IPS-18a (cell line): ENCODE measurements at regions not wholly inside any gene's neighbourhood (a gene's known extent, or its start where the extent isn't known, plus 50 kb on each side); places are given as distances from the start of the nearest gene placed in this dataset.

Source experiments
- H3K27ac ChIP-seq: one replicate; pipeline ENCODE4 v1.5.1; 2013; ENCODE audit warnings: low read length
- H3K27me3 ChIP-seq: one replicate; pipeline ENCODE4 v1.6.1; 2013; ENCODE audit warnings: mild to moderate bottlenecking, low read length; ENCODE audit not compliant: control insufficient read depth, insufficient read depth
- H3K36me3 ChIP-seq: one replicate; pipeline ENCODE4 v1.6.1; 2013; ENCODE audit warnings: low read depth, low read length; ENCODE audit not compliant: control insufficient read depth
- H3K4me1 ChIP-seq: one replicate; pipeline ENCODE4 v1.6.1; 2013; ENCODE audit warnings: low read depth, low read length; ENCODE audit not compliant: control insufficient read depth
- H3K4me3 ChIP-seq: one replicate; pipeline ENCODE4 v1.5.1; 2013; ENCODE audit warnings: low read length
- H3K9ac ChIP-seq: one replicate; pipeline ENCODE4 v1.6.1; 2013; ENCODE audit warnings: mild to moderate bottlenecking, low read length, moderate library complexity
- H3K9me3 ChIP-seq: one replicate; pipeline ENCODE4 v1.6.1; 2013; ENCODE audit warnings: low read depth, low read length; ENCODE audit not compliant: control insufficient read depth

DNA sequence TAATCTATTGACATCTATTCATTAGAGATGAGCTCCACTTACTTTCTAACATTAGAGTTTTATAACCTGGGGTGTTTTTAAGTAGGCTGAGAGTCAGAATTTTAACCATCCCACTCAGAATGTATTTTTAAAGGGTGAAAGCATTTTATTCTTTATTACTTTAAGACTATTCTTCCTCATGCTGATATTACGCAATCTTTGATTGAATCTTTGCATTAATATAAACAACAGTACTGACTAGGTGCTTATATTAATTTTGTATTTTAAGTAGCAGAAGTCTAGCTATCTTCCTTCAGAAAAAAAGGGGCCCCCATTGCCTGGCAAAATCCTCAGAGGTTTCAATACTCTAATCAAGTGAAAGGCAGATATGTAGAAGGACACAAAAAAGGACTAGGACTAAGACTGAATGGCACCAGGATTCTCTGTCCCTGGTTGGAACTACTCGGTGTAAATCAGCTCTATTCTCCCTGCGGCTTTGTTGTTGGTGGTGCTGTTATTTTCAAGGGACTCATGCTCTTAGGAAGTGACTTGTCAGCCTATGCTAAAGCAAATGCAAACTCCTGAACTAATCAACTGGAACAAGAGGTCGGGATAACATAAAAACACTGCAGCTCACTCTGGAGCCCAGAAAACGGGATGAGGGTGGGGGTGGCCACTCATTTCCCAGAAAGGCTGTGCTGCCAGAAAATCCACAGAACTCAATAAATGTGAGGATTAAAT is 1324.4 kb downstream of the GRIK2 start:
- Histone ChIP-seq H3K4me3 (no peak overlapping the region), H3K9me3 (no peaks in the 10 kb centered on the region), H3K36me3 (no peaks in the 10 kb centered on the region), H3K27ac (no peak overlapping the region), H3K9ac (no peak overlapping the region), H3K27me3 (no peaks in the 10 kb centered on the region), H3K4me1 (peaks cover 3% of the 10 kb centered on the region)

- no peak overlapping the region for H3K9ac ChIP-seq
- H3K4me3 ChIP-seq = no peak overlapping the region
- no peaks in the 10 kb centered on the region for H3K36me3 ChIP-seq
- no peaks in the 10 kb centered on the region for H3K27me3 ChIP-seq
- no peak overlapping the region for H3K27ac ChIP-seq
- peaks cover 3% of the 10 kb centered on the region for H3K4me1 ChIP-seq
- H3K9me3 ChIP-seq = no peaks in the 10 kb centered on the region
Observed at GRCh38 chr6:102717252-102717651, 1323.7 kb downstream of the GRIK2 start.

GRCh38 chr6:102701019-102701418 is 1307.5 kb downstream of the GRIK2 start:
- Histone ChIP-seq H3K4me3 (no peak overlapping the region), H3K36me3 (no peaks in the 10 kb centered on the region), H3K9me3 (no peaks in the 10 kb centered on the region), H3K4me1 (no peaks in the 10 kb centered on the region), H3K9ac (no peak overlapping the region), H3K27me3 (no peaks in the 10 kb centered on the region), H3K27ac (no peak overlapping the region)

DNA sequence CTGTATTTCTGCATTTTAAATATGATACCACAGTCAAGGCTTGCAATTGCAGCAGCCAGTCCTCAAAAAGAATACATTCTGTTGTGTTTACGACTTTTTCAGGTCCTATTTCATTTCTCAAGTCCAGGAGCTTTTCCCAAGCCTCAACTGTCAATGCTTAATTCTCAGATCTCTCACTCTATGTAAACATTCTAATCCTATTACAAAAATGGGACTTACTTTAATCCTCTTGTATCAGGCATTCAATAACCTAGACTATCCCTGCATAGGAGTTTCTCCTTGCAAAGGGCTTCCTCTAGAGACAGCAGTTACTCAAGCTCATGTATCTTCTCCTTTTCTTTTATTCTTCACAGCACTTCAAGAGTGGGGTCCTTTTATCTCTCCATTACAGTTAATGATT is 1293.0 kb downstream of the GRIK2 start:
- no peak overlapping the region for H3K4me3 ChIP-seq
- no peak overlapping the region for H3K27ac ChIP-seq
- no peak overlapping the region for H3K9ac ChIP-seq
- H3K9me3 ChIP-seq = no peaks in the 10 kb centered on the region
- no peaks in the 10 kb centered on the region for H3K4me1 ChIP-seq
- H3K36me3 ChIP-seq = no peaks in the 10 kb centered on the region
- no peaks in the 10 kb centered on the region for H3K27me3 ChIP-seq

DNA sequence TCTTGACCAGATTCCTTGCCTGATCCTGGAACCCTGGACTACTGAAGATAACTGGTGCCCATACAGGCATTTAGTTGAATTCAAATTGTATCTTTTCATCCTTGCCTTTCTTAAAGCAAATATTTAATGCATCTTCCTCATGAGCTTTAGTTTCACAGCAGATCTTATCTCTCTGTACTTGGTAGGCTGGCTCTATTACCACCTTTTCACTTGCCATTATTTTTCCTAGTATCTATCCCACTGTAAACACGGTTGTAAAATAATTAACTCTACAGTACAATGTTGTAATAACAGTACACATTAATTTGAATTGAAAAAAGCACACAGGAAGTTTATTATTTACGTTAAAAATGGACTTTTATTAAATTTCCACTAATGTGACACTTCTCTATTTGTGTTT is 1286.9 kb downstream of the GRIK2 start:
- no peak overlapping the region for H3K9ac ChIP-seq
- H3K27me3 ChIP-seq = no peaks in the 10 kb centered on the region
- H3K27ac ChIP-seq = no peak overlapping the region
- H3K4me1 ChIP-seq = no peaks in the 10 kb centered on the region
- no peak overlapping the region for H3K4me3 ChIP-seq
- H3K36me3 ChIP-seq = no peaks in the 10 kb centered on the region
- no peaks in the 10 kb centered on the region for H3K9me3 ChIP-seq

DNA sequence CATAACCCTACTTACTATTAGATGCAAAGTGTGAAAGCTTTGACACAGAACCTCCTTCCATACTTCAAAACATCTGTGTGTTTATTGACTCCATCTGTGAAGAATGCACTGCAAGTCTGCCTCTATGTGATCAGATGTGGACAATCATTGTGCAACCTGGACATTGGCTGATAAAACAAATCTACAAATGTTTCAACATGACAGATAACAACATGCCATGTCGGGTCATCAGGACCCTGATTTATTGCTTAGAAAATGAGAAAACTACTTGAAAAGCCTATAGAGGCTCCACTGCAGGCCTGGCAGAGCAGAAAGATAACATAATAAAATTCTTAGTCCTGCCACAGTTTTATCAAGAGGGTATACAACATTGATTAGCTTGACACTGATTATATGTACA is 1286.4 kb downstream of the GRIK2 start:
- H3K4me1 ChIP-seq = no peaks in the 10 kb centered on the region
- no peak overlapping the region for H3K27ac ChIP-seq
- no peaks in the 10 kb centered on the region for H3K27me3 ChIP-seq
- H3K9ac ChIP-seq = no peak overlapping the region
- H3K36me3 ChIP-seq = no peaks in the 10 kb centered on the region
- no peak overlapping the region for H3K4me3 ChIP-seq
- no peaks in the 10 kb centered on the region for H3K9me3 ChIP-seq

DNA sequence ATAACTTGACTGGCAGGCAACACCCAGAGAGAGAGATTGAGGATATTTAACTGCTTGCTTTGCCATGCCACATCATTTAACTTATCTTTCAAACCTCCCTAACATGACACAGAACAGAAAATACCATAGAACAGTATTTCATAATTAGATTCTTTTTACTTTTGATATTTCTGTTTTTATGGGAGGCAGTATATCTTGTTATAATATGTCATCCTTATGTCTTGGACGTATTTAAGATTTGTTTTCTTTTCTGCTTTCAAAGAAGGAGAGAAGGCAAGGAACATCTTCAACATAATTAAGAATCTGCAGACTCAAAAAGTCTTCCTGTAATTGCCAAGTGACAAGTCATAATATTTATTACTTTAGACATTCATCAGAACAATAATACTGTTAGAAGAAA is 1283.7 kb downstream of the GRIK2 start:
- no peak overlapping the region for H3K27ac ChIP-seq
- H3K36me3 ChIP-seq = no peaks in the 10 kb centered on the region
- H3K4me1 ChIP-seq = no peaks in the 10 kb centered on the region
- H3K9me3 ChIP-seq = no peaks in the 10 kb centered on the region
- H3K27me3 ChIP-seq = no peaks in the 10 kb centered on the region
- H3K4me3 ChIP-seq = no peak overlapping the region
- no peak overlapping the region for H3K9ac ChIP-seq

- no peak overlapping the region for H3K4me3 ChIP-seq
- H3K27me3 ChIP-seq = no peaks in the 10 kb centered on the region
- H3K9ac ChIP-seq = no peak overlapping the region
- no peaks in the 10 kb centered on the region for H3K9me3 ChIP-seq
- no peak overlapping the region for H3K27ac ChIP-seq
- H3K4me1 ChIP-seq = no peaks in the 10 kb centered on the region
- no peaks in the 10 kb centered on the region for H3K36me3 ChIP-seq
Observed at GRCh38 chr6:102670735-102671134, 1277.2 kb downstream of the GRIK2 start.

DNA sequence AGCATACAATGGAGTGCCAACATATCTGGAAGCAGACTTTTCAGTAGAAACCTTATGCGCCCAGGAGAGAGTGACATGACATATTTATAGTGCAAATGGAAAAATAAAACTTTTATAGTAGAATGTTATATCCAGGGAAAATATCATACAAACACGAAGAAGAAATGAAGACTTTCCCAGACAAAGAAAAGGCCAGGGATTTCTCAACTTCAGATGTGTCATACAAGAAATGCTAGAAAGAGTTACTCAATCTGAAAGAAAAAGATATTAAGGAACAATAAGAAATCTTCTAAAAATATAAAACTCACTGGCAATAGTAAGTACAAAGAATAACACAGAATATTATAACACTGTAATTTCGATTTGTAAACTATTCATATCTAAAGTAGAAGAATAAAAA is 1269.3 kb downstream of the GRIK2 start:
- Histone ChIP-seq H3K9ac (no peak overlapping the region), H3K27me3 (no peaks in the 10 kb centered on the region), H3K27ac (no peak overlapping the region), H3K9me3 (no peaks in the 10 kb centered on the region), H3K4me1 (no peaks in the 10 kb centered on the region), H3K36me3 (no peaks in the 10 kb centered on the region), H3K4me3 (no peak overlapping the region)

- H3K36me3 ChIP-seq = no peaks in the 10 kb centered on the region
- no peak overlapping the region for H3K9ac ChIP-seq
- H3K27me3 ChIP-seq = no peaks in the 10 kb centered on the region
- H3K27ac ChIP-seq = no peak overlapping the region
- no peaks in the 10 kb centered on the region for H3K4me1 ChIP-seq
- no peak overlapping the region for H3K4me3 ChIP-seq
- H3K9me3 ChIP-seq = peaks cover 3% of the 10 kb centered on the region
Observed at GRCh38 chr6:102660303-102660702, 1266.8 kb downstream of the GRIK2 start.

- Histone ChIP-seq H3K36me3 (no peaks in the 10 kb centered on the region), H3K4me1 (no peaks in the 10 kb centered on the region), H3K9me3 (peaks cover 3% of the 10 kb centered on the region), H3K27me3 (no peaks in the 10 kb centered on the region), H3K9ac (no peak overlapping the region), H3K27ac (no peak overlapping the region), H3K4me3 (no peak overlapping the region)
Observed at GRCh38 chr6:102655823-102656222, 1262.3 kb downstream of the GRIK2 start.

DNA sequence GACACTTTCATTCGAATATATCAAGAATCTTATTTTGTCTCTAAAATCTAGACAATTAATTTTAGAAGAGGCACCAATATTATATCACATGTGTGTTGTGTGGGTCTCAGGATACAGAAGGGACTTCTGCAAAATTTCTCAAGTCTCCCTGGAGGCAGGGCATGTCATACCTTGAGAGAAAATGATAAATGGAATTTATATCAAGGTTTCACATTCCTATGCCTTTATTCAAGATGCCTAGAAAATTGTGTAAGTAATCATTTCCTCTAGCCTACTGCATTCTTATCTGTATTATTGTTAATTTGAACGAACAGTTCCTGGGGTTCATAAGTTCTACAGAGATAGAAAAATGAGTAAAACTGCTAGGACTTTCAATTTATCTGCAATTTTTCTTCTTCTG is 1247.9 kb downstream of the GRIK2 start:
- H3K9ac ChIP-seq = no peak overlapping the region

More for the DNA sequence above, 1247.9 kb downstream of the GRIK2 start:
- Histone ChIP-seq H3K27me3 (no peaks in the 10 kb centered on the region), H3K9me3 (no peaks in the 10 kb centered on the region), H3K36me3 (no peaks in the 10 kb centered on the region), H3K4me1 (no peaks in the 10 kb centered on the region), H3K27ac (no peak overlapping the region), H3K4me3 (no peak overlapping the region)
